ENCODE measurements at regions not wholly inside any gene's neighbourhood (a gene's known extent, or its start where the extent isn't known, plus 50 kb on each side); places are given as distances from the start of the nearest gene placed in this dataset.

DNA sequence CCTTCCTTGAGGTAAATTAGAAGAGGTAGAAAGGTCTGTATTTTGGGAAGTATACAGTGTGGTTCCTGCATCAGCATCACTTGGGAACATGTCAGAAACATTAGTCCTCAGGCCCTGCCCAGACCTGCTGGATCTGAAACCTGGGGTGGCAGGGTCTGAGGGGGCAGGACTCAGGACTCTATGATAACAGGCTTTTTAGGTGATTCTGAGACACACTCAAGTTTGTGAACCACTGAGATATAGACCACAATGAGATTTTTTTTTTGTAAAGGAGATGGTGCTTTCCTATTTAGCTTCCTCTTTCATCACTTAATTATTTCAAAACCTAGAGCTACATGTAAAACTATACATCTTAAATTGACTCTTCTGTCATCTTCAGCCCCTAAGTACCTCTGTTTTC lies 262.7 kb upstream of the SPOPL start:
- TF ChIP-seq, protein P1, sequence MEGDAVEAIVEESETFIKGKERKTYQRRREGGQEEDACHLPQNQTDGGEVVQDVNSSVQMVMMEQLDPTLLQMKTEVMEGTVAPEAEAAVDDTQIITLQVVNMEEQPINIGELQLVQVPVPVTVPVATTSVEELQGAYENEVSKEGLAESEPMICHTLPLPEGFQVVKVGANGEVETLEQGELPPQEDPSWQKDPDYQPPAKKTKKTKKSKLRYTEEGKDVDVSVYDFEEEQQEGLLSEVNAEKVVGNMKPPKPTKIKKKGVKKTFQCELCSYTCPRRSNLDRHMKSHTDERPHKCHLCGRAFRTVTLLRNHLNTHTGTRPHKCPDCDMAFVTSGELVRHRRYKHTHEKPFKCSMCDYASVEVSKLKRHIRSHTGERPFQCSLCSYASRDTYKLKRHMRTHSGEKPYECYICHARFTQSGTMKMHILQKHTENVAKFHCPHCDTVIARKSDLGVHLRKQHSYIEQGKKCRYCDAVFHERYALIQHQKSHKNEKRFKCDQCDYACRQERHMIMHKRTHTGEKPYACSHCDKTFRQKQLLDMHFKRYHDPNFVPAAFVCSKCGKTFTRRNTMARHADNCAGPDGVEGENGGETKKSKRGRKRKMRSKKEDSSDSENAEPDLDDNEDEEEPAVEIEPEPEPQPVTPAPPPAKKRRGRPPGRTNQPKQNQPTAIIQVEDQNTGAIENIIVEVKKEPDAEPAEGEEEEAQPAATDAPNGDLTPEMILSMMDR (conservative IDR thresholded peaks at IDR 0.05; ENCODE audit: low read depth, low read length) = no peak
- no peak for TF ChIP-seq EZH2 (IDR thresholded peaks at IDR 0.05; ENCODE audit: borderline replicate concordance, low read depth, low read length, poor library complexity, severe bottlenecking)
